COLO668 (cell line): ENCODE measurements at regions not wholly inside any gene's neighbourhood (a gene's known extent, or its start where the extent isn't known, plus 50 kb on each side); places are given as distances from the start of the nearest gene placed in this dataset.

Experiments used
- DNase-seq: peaks from one replicate; lab custom pipeline; 2025; ENCODE audit not compliant: unreplicated experiment; lab: John Stamatoyannopoulos, UW

DNA sequence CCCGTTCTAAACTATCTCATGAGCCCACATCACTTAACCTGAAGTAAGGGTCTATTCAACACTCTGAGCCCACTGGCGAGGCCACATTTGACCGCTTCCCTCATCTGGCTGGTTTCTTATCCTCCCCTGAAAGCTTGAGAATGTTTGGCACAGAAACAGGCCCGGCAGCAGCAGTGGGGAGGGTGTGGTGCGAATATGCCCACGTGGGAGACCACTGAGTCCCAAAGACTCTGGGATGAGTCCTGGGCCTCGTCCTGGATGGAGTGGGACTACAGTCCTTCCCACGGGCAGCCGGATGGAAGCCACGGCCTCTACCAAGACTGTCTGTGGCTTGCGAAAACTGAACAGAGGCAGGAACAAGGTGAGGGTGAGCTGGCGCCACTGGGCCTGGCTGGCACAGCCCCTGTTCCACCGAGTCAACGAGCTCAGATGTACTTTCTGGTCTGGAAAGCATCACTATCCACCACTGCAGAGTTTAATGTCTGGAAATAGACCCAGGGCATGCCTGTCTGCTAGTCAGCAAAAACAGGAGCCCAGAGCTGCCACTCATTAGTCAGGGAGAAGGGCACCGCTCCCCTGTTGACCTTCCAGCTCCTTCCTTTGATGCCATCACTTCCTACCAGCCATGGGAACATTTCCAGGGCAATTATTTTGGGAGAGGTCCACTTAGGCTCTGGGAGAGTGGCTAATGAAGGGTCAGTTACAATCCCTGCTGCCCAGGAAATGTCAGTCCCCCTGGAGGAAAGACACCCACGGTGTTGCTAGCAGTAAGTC is 386.6 kb downstream of the MATN1 start:
- DNase-seq, result no peak

DNA sequence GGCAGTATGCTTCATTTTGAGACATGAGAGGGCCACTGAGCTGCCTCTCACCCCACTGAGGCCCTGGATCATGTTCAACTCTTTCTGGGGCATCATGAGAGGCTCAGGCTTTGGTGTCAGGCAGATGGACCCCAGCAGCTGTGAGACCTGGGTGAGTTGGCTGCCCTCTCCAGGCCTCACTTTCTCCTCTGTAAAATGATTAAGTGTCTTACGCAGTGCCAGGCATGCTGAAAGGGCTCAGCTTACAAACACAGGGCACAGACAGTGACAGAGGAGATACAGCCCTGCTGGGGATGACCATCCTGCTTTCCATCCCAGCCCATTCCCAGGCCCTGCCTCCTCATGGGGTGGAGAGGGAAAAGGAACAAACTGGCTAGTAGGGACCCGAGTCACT is 387.4 kb downstream of the MATN1 start:
- no peak for DNase-seq

DNA sequence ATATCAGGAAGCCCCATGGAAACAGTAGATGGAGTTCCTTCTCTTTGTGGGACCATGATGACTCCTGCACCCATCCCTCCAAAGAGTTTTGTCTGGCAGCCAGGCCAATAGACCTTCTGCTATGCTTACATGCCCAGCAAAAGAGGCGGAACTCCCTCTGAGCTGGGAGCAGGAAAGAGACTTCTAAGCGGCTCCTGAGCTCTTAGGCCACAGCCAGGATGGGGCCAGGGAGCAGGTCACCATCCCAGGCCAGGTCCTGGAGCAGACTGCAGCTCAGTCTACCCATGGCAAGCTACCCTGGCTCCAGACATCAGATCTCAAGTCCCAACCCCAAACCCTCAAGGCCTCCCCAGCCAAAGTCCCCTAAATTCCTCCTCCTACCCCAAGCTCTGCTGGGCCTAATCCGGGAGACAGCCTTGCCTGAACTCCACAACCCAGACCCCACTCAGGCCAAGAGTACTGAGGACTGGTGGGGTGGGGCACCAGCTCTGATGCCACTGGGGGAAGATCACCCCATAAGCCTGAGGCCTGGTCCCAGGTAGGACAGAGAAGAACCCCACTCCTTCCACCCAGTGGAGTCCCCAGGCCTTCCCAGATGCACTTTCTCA is 387.9 kb downstream of the MATN1 start:
- DNase-seq, result no peak

DNA sequence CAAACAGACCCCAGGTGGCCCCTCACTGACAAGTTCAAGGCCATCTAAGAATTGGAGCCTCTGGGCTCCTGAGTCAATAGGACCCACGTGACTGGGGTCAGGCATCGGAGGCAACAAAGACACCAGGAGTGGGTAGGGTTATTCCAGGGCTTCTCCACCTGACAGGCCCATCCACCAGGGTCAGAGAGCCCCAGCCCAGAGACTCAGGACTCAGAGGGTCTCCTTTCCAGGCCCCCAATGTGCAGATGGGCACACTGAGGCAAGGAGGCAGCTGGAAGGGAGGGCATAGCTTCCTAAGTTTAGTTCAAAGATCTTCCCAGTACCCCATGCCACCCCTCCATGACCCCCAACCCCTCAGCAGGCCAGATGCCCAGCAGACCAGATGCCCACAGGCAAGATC is 388.6 kb downstream of the MATN1 start:
- DNase-seq, result no peak

DNA sequence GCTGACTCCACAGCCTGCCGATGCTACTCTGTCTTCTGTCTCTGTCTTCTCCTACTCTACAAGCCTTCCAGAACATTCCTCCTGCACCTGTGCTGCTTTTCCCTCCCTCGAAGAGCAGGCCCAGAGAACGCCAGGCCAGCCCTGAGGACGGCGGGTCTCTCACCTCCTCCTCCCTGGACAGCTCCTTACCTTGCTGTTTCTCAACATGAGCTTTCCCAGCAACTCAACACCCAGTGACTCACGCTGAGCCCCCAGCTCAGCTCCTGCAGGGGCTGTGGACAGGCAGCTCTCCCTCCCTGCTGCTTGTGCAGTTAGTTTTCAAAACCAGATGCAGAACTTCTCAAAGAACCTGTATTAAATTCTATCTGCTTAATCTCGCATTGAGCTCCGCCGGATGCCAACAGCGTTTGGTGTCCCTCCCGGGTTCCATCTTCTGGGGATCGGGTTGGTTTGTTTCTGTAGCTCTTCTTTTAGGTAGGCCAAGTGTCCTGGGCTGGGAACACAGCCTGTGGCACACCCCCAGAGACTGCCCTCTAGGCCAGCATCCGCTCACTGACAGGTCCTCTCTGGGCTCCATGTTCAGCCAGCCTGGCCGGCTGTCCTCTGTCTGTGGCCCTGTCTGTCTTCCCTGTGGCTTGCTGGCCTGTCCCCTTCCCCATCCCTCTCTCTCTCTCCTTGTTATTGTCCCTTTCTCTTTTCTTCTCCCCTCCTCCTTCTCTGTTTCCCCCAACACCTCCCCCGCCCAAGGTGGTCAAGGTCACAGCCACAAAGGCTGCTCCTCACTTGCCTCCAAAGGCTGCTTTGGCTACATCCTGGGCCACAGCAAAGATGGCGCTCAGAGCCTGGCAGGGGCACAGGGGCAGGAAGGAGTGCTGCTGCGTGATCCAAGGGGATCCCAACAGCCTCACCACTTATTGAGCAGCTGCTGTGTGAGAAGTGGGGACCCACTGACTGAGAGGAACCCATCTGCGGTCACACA is 391.0 kb downstream of the MATN1 start:
- no peak for DNase-seq

DNA sequence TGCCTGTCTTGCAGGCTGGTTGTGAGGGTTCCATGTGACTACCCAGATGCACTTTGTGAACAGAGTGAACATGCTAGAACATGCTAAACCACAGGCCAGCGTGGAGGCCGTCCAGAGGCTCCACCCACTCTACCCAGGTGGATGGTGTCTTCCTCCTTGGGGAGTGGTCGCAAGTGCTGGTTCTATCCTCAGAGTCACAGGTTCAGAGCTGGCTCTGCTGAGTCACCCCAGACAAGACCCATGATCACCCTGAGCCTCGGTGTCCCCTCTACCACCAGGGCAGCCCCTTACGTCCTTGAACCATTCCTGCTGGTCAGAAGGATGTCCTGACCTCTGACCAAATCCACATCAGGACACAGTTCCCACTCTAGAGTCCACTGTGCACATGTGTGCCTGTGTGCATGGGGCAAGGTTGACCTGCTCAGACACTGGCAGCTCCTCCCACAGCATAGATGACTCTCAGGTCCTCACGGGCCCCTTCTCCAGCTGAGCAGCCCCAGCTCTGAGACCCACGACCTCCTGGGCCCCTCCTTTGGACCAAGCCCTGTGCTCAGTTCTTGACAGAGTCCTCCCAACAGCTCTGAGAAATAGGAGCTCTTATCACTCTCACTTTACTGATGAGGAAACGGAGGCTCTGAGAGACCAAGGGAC is 391.8 kb downstream of the MATN1 start:
- no peak for DNase-seq

DNA sequence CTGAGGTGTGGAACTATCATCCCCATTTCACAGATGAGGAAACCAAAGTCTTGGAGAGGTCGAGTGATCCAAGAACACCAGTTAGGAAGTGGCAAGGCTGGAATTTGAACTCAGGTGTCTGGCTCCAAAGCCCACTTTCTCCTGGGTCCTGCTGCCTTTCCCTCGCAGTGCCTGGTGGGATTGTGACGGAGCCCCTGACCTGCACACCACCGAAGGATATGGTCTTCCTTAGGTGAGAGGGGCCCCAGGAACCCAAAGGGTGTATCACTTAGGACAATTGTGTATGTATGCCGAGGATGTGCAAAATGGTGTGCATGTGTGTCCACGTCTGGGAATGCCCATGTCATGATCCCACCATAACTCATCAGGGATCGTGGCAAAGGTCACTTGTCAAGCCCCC is 392.7 kb downstream of the MATN1 start:
- DNase-seq, result no peak

DNA sequence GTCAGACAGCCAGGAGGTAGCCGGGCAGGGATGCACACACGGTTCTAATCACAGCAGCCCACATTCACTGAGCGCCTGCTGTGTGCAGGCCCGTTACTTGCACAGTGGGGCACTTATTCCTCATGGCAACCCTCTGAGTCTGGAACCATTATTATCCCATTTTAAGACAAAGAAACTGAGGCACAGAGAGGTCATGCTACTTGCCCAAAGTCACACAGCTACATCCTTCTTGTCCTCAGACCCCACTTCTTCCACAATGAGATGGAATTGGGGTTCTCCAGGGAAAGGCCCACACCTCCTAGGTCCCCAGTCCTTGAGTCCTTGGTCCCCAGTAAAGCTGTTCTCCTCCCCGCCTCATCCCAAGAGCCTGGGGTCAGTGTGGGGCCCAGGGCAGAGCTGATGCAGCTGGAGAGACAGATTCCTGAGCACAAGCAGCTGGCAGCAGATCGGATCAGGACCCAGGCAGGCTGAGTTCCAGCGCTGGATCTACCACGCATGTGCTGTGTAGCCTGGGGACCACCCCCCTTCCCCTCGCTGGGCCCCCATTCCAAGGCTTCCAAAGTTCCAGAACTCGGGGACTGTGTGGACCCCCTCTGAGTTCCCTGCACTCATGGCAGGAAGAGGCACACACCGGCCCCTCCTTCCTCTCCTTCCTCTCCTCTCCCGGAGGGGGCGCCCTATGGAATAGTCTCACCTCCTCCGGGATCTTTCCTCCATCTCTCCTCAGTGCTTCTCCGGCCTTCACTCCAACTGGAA is 393.4 kb downstream of the MATN1 start:
- no peak for DNase-seq

DNA sequence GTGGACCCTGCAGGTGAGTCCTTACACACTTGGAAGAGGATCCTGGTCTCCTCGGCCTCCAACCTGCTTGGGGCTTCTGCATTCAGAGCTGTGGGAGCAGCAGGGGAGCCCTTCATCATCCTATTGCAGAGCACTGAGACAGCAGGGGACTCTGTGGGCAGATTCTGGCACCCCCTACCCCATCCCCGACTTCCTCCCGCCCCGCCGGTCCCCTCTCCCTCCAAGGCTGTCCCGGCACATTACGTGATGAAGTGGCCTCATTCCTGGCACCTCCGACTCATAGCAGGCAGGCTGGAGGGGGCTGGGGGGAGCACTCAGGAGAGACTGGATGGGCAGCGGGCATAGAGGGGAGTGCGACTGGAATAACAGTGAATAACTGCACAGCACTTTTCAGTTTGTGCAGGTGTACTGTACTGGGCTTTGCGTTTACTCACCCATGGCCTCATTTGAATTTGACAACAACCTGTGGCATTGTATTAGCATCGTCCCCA is 394.1 kb downstream of the MATN1 start:
- no peak for DNase-seq

DNA sequence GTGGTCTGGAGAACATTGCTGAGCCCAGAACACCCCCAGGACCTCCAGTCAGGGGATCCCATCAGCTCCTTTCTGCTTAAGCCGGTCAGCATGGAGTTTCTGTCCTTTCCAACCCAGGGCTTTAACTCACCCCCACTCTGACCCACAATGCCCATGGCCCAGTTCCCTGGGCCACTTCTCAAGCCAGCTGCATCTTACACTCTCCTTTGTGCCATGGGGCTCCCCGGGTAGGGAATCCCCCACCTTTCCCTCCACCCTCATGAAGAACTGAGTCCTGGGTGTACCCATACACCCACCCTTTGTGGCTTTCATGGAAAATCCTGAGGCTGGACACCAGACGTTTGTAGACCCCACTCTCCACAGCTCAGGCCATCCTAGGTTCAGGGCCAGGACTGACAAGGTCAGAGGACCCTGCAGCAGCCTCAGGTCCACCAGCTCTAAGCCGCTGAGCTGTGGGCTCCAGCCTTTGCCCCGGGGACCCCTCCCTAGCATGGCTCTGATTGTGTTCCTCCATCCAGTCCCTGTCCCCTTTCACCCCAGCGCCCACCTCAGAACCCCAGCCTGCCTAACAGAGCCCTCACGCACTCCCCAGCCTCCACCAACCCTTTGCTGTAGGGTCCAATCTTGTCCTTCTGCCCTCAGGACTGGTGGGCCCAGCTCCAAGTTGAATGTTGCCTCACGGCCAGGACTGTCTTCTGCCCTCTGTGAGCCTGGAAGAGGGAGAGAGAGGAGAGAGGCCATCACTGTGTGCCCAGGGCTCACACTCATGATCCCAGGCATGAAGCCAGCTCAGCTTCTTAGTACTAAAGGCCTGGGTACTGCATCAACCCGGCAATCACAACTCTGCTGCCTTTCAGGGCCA is 394.8 kb downstream of the MATN1 start:
- DNase-seq, result no peak

DNA sequence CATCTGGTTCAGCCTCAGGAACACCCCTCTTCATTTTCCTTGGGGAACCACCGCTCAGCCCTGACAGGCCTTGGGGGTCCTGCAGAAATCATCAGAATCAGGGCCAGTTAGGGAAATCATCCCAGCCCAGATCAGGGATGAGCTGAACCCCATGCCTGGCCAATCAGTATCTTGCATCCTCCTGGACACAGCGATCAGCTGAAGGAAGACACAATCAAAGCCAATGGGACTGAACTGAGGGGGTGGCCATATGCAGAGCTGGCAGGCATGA is 395.4 kb downstream of the MATN1 start:
- DNase-seq, result no peak

DNA sequence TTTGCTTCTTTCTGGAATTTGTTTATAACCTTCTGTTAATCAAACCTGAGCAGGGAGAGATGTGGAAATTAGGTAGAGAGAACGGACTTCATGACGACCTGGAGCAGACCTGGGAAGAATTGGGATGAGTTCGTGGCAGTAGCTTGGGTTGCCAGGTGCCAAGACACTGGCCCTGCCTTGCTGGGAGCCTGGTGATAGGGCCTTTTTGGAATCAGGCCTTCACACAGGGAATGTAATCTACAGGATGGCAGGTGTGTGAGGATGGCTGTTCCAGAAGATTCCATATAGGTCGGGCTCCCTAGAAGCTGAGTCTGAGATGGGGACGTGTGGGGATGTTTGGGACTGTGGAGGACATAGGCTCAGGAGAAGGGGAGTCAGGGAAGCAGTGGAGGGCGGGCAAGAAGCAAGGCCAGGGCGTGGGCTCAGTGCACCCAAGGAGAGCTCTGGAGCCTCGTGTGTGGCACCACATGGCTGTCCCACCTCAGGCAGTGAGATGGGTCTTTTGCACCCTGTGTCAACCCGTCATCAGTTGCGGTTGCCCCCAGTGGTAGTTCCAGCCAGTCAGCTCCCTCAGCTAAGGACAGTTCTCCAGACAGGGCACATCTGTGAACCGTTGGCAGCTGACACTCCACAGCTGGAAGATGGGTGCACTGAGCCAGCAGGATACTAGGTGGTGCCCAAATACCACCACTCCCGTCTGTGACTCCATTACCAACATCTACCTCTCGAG is 395.9 kb downstream of the MATN1 start:
- no peak for DNase-seq

DNA sequence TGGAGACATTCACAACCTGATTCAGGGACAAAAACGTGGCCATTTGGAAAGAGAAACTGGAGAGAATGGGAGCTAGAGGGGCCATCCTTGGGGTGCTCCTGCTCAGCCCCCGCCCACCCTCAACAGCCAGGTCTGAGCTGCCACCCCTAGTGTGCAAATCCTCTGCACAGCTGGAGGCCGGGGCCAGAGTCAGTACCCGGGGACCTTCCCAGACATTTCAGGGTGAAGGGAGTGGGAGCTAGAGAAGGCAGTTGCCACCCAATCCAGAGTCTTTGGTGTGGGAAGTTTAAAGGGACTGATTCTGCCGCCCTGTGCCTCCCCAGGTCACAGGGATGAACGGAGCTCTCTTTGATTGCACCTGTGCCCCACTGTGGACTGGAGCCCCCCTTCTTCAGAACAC is 397.4 kb downstream of the MATN1 start:
- DNase-seq, result no peak

DNA sequence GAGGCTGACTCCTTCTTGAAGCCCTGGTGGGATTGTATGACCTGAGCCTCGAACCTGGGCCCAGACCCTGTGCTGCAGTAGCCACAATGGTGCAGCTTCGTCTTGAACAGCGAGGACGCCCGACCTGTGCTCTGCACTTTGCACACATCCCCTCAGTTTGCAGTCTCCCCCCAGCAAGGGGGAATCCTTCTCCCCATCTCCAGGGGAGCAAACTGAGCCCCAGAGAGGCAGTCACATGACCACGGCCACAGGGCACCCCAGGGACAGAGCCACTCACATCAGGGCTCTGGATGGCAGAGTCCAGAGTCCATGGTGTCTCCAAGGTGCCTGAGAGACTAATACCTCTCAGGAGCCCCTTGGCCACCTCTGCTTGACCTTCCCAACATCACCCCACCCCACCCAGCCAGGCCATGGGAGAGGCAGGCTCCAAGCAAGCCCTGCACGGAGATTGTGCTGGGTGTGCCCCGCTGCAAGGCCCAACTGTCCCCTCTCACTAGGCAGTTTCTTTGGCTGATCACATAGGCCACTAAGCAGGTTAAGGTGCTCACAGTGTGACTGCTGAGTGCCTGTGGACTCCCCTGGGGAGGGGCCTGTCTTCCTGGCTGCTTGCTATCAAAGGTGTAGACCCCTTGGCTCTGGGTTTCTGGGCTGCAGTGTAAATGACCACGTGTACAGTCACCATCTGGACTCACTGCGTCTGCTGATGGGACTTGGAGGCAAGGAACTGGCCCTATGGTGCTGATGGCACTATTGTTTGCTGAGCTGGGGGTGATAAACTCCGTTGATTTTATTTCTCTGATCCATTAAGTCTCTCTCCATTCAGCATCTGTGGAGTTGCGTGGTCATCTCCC is 398.1 kb downstream of the MATN1 start:
- no peak for DNase-seq

DNA sequence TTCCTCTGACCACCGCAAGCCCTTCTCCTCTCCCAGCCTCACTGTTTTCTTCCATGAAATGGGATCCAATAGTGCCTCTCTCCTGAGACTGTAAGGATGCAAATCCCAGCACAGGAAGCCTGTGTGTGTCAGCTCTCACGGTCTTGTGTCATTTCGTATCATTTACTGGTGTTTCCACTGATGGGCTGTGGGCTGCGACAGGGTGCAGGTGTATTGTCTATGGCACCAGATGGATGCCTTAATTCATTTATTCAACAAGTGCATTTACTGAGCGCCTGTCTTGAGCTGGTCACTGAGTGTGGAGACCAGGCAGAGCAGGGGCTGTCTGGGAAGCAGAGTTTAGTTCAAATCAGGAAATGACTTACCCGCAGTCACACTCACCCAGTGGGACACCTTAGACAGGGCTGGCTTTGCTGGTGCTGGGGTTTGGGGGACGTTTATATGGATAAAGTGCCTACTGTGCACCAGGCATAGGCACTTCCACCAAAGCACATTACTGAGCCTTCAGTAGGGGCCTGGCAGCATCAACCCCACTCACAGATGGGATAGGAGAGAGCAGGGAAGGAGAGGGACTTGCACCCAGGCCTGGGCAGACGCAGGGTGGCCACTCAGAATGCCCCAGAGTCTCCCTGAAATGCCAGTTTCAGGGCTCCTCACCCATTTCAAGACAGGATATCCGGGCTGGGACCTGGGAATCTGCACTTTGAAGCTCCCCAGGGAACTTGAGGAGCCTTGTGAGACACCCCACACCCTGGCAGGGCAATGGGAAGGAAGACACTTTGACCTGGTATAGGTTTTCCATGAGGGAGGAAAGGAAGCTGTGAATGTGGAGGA is 398.9 kb downstream of the MATN1 start:
- DNase-seq, result no peak

DNA sequence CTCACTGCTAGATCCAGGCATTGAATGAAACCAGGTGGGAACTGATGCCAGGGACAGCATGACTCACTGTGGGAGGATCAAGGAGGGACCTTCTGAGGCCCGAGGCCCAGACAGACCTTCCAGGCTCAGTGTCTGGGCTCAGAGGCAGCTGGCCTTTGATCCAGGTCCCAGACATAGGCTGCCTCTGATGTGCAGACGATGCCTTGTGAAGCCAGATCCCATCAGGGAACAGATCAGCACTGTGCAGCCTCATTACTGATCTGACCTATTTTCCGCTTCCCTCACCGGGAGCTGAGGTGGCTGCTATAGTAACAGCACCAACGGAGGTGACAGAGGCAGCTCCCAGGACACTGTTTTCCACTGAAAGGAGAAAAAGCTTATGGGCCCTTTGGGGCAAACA is 399.5 kb downstream of the MATN1 start:
- DNase-seq, result no peak

DNA sequence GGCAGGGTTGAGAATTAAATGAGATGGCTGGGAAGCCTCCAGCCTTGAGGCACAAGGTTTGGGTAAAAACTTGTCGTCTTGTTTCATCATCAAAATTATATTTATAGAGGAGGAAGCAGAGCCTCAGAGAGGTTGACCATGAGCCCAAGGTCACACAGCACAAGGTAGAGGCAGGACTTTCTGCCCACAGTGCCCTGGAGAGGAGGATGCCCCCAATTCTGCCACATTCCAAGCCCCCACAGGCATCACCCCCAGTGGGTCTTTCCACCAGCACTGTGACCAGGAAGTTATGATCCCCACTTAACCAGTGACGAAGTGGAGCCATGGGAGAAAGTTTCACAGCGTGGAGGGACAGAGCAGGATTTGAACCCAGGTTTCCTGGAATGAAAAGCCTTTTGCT is 400.0 kb downstream of the MATN1 start:
- DNase-seq, result no peak
